A549 (cell line): ENCODE measurements at regions not wholly inside any gene's neighbourhood (a gene's known extent, or its start where the extent isn't known, plus 50 kb on each side); places are given as distances from the start of the nearest gene placed in this dataset.

Source experiments
- ATAC-seq, 2 experiments: fragments of 200-7000 bp in 1 of 2; fragments of >200 bp in 1 of 2; cut with Nextera tagmentation in 1 of 2; cut with Tn5 transposase in 1 of 2; 3 replicates each; pipeline versions ENCODE4 v1.8.0 to v1.9.1; 2018 to 2020; ENCODE audit warnings: mild to moderate bottlenecking in 1 of 2, moderate library complexity in 1 of 2
- CTCF ChIA-PET: fragments of 300-600 bp; sonication (Branson Sonifier 250); formaldehyde crosslinking; extraction: SDS; loops from one replicate; lab custom pipeline; 2021; ENCODE audit warnings: antibody characterized with exemption, inconsistent platforms; lab: Yijun Ruan, JAX
- POLR2A ChIA-PET: fragments of 350-600 bp; formaldehyde crosslinking; extraction: SDS; loops from one replicate; lab custom pipeline; 2021; ENCODE audit warnings: antibody characterized with exemption, inconsistent platforms; lab: Yijun Ruan, JAX
- DNase-seq, 2 experiments: peaks; one replicate each; pipeline versions ENCODE4 v3.0.0 to v3.0.0-alpha.2; 2011 to 2016; ENCODE audit warnings: low read depth in 1 of 2, low spot score in 1 of 2
- FAIRE-seq: peaks from 2 replicates; lab custom pipeline; 2011; peaks lifted over from hg19 to GRCh38; lab: Jason Lieb, UNC
- H3K27ac ChIP-seq, 2 experiments: fragments of >200 bp; sonication (Bioruptor Twin); formaldehyde crosslinking; 3 replicates each; pipeline ENCODE4 v1.5.1; 2016 to 2017
- H3K4me1 ChIP-seq: fragments of >200 bp; sonication (Bioruptor Twin); formaldehyde crosslinking; 3 replicates; pipeline ENCODE4 v1.6.1; 2016
- H3K4me2 ChIP-seq: fragments of >200 bp; sonication (Bioruptor Twin); formaldehyde crosslinking; 3 replicates; pipeline ENCODE4 v1.6.1; 2016
- H3K4me3 ChIP-seq: fragments of >200 bp; sonication (Bioruptor Twin); formaldehyde crosslinking; 3 replicates; pipeline ENCODE4 v1.5.1; 2016
- H3K9me3 ChIP-seq: fragments of >200 bp; sonication (Bioruptor Twin); formaldehyde crosslinking; 3 replicates; pipeline ENCODE4 v1.6.1; 2016
- BHLHE40 ChIP-seq: IDR thresholded peaks from 2 replicates; pipeline ENCODE4 v1.6.1; 2012; ENCODE audit warnings: low read depth, low read length, inconsistent platforms
- CBX2 ChIP-seq: fragments of 200-600 bp; sonication (generic); IDR thresholded peaks from 2 replicates; pipeline ENCODE4 v1.6.1; 2016; ENCODE audit warnings: low read depth, mild to moderate bottlenecking, borderline replicate concordance
- EHF ChIP-seq: fragments of 250-450 bp; sonication (Bioruptor Pico); IDR thresholded peaks from 2 replicates; pipeline ENCODE4 v1.5.0; 2020; ENCODE audit warnings: mild to moderate bottlenecking
- EP300 ChIP-seq, 2 experiments: fragments of >200 bp; sonication (Bioruptor Twin); formaldehyde crosslinking; IDR thresholded peaks; 2 replicates in 1 of 2; 3 replicates in 1 of 2; pipeline ENCODE4 v1.6.1; 2016 to 2017
- HDAC2 ChIP-seq: fragments of 200-600 bp; sonication (generic); IDR thresholded peaks from 2 replicates; pipeline ENCODE4 v1.6.1; 2016
- HOXB5 ChIP-seq: fragments of 250-450 bp; sonication (Bioruptor Pico); IDR thresholded peaks from 2 replicates; pipeline ENCODE4 v1.5.0; 2020; ENCODE audit warnings: mild to moderate bottlenecking, moderate library complexity
- JUN ChIP-seq, 2 experiments: fragments of >200 bp; sonication (Bioruptor Twin); formaldehyde crosslinking; IDR thresholded peaks; 2 replicates in 1 of 2; 3 replicates in 1 of 2; pipeline ENCODE4 v1.6.1; 2016 to 2017
- JUNB ChIP-seq: fragments of >200 bp; sonication (Bioruptor Twin); formaldehyde crosslinking; IDR thresholded peaks from 2 replicates; pipeline ENCODE4 v1.6.1; 2016
- KDM1A ChIP-seq: fragments of 200-600 bp; sonication (generic); IDR thresholded peaks from 2 replicates; pipeline ENCODE4 v1.6.1; 2016; ENCODE audit warnings: low read depth, mild to moderate bottlenecking
- MAZ ChIP-seq: fragments of 150-350 bp; IDR thresholded peaks from 2 replicates; pipeline ENCODE4 v1.6.1; 2014; ENCODE audit warnings: antibody characterized with exemption, low read depth, low read length, borderline replicate concordance
- MYC ChIP-seq: IDR thresholded peaks from 2 replicates; pipeline ENCODE4 v1.6.1; 2012; ENCODE audit warnings: mild to moderate bottlenecking, inconsistent platforms, low read length, improper control_type of control experiment, borderline replicate concordance
- NPAS2 ChIP-seq: fragments of 250-450 bp; sonication (Bioruptor Pico); IDR thresholded peaks from 2 replicates; pipeline ENCODE4 v1.8.0; 2022; ENCODE audit warnings: mild to moderate bottlenecking, moderate library complexity, borderline replicate concordance
- TFCP2L1 ChIP-seq: fragments of 250-450 bp; sonication (Bioruptor Pico); IDR thresholded peaks from 2 replicates; pipeline ENCODE4 v1.5.0; 2021; ENCODE audit warnings: mild to moderate bottlenecking
- TP53 ChIP-seq: fragments of 250-450 bp; sonication (Bioruptor Pico); IDR thresholded peaks from 2 replicates; pipeline ENCODE4 v1.5.0; 2021; ENCODE audit warnings: mild to moderate bottlenecking, moderate library complexity
- ZC3H11A ChIP-seq: fragments of 450-650 bp; IDR thresholded peaks from 2 replicates; pipeline ENCODE4 v1.6.1; 2014; ENCODE audit warnings: antibody characterized with exemption, mild to moderate bottlenecking
- ZNF302 ChIP-seq: fragments of 250-450 bp; sonication (Bioruptor Pico); IDR thresholded peaks from 2 replicates; pipeline ENCODE4 v1.9.0; 2021; ENCODE audit warnings: inconsistent platforms, mild to moderate bottlenecking, moderate library complexity
- WGBS: methylation state at CpG from one replicate; pipeline ENCODE4 v1.1.6; 2017; ENCODE audit errors: missing lambda C conversion rate; 5-methylcytosine and 5-hydroxymethylcytosine counted together
- TF ChIP-seq, protein P1 (sequence below): fragments of 200-600 bp; sonication (generic); IDR thresholded peaks from 2 replicates; pipeline ENCODE4 v1.6.1; 2016; ENCODE audit warnings: antibody characterized with exemption, mild to moderate bottlenecking, moderate library complexity
- TF ChIP-seq, protein P2 (sequence below): fragments of 450-650 bp; IDR thresholded peaks from 2 replicates; pipeline ENCODE4 v1.6.1; 2014; ENCODE audit warnings: antibody characterized with exemption
- TF ChIP-seq, protein P3 (sequence below): fragments of >200 bp; sonication (Bioruptor Twin); formaldehyde crosslinking; IDR thresholded peaks from 3 replicates; pipeline ENCODE4 v1.5.1; 2016
- TF ChIP-seq, protein P4 (sequence below): fragments of 150-350 bp; IDR thresholded peaks from 2 replicates; pipeline ENCODE4 v1.6.1; 2014; ENCODE audit warnings: low read depth, mild to moderate bottlenecking, low read length
- TF ChIP-seq, protein P5 (sequence below): IDR thresholded peaks from 2 replicates; pipeline ENCODE4 v1.6.1; 2012
- TF ChIP-seq, protein P6 (sequence below): fragments of 250-450 bp; sonication (Bioruptor Pico); IDR thresholded peaks from 2 replicates; pipeline ENCODE4 v1.5.0; 2020; ENCODE audit warnings: low read depth, mild to moderate bottlenecking, moderate library complexity
- TF ChIP-seq, protein P7 (sequence below): fragments of >200 bp; sonication (Bioruptor Twin); formaldehyde crosslinking; IDR thresholded peaks from 2 replicates; pipeline ENCODE4 v1.6.1; 2016
- TF ChIP-seq, protein P8 (sequence below): IDR thresholded peaks from 2 replicates; pipeline ENCODE4 v1.6.1; 2012

DNA sequence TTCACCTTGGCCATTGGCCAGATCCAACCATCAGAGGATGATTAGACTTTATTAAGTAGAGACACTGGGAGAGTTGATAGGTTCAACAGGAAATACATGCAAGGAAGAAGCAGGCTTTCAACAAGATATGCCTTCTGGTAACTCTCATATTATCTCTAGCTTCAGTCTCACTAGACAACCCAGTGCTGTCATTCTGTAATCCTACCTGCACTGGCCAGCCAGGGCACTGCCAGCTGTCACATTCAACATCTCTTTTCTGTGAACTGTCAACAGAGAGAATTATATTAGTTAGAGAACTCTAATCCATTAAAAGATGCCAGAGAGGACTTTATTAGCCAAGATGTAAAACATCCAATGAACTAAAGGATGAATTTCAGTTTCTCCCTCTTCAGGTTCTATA, 337.9 kb upstream of the JAG1 start:
- no peak for FAIRE-seq
- ChIA-PET POLR2A (no interaction called here), CTCF (interaction anchor here (0.7 kb wide), 1 partner anchor 19 kb away, joined by 3 read pairs; no protein-coding TSS in a partner anchor)
- no peak for TF ChIP-seq CBX2
- TF ChIP-seq, protein P1, sequence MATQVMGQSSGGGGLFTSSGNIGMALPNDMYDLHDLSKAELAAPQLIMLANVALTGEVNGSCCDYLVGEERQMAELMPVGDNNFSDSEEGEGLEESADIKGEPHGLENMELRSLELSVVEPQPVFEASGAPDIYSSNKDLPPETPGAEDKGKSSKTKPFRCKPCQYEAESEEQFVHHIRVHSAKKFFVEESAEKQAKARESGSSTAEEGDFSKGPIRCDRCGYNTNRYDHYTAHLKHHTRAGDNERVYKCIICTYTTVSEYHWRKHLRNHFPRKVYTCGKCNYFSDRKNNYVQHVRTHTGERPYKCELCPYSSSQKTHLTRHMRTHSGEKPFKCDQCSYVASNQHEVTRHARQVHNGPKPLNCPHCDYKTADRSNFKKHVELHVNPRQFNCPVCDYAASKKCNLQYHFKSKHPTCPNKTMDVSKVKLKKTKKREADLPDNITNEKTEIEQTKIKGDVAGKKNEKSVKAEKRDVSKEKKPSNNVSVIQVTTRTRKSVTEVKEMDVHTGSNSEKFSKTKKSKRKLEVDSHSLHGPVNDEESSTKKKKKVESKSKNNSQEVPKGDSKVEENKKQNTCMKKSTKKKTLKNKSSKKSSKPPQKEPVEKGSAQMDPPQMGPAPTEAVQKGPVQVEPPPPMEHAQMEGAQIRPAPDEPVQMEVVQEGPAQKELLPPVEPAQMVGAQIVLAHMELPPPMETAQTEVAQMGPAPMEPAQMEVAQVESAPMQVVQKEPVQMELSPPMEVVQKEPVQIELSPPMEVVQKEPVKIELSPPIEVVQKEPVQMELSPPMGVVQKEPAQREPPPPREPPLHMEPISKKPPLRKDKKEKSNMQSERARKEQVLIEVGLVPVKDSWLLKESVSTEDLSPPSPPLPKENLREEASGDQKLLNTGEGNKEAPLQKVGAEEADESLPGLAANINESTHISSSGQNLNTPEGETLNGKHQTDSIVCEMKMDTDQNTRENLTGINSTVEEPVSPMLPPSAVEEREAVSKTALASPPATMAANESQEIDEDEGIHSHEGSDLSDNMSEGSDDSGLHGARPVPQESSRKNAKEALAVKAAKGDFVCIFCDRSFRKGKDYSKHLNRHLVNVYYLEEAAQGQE = no peak
- TF ChIP-seq, protein P2, sequence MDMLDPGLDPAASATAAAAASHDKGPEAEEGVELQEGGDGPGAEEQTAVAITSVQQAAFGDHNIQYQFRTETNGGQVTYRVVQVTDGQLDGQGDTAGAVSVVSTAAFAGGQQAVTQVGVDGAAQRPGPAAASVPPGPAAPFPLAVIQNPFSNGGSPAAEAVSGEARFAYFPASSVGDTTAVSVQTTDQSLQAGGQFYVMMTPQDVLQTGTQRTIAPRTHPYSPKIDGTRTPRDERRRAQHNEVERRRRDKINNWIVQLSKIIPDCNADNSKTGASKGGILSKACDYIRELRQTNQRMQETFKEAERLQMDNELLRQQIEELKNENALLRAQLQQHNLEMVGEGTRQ = no peak
- TF ChIP-seq JUN (IDR thresholded peaks at IDR 0.05) = no peak
- TF ChIP-seq, protein P3, sequence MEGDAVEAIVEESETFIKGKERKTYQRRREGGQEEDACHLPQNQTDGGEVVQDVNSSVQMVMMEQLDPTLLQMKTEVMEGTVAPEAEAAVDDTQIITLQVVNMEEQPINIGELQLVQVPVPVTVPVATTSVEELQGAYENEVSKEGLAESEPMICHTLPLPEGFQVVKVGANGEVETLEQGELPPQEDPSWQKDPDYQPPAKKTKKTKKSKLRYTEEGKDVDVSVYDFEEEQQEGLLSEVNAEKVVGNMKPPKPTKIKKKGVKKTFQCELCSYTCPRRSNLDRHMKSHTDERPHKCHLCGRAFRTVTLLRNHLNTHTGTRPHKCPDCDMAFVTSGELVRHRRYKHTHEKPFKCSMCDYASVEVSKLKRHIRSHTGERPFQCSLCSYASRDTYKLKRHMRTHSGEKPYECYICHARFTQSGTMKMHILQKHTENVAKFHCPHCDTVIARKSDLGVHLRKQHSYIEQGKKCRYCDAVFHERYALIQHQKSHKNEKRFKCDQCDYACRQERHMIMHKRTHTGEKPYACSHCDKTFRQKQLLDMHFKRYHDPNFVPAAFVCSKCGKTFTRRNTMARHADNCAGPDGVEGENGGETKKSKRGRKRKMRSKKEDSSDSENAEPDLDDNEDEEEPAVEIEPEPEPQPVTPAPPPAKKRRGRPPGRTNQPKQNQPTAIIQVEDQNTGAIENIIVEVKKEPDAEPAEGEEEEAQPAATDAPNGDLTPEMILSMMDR = no peak
- no peak for TF ChIP-seq TFCP2L1 (CRISPR knock-in tag)
- no peak for TF ChIP-seq KDM1A
- TF ChIP-seq, protein P4, sequence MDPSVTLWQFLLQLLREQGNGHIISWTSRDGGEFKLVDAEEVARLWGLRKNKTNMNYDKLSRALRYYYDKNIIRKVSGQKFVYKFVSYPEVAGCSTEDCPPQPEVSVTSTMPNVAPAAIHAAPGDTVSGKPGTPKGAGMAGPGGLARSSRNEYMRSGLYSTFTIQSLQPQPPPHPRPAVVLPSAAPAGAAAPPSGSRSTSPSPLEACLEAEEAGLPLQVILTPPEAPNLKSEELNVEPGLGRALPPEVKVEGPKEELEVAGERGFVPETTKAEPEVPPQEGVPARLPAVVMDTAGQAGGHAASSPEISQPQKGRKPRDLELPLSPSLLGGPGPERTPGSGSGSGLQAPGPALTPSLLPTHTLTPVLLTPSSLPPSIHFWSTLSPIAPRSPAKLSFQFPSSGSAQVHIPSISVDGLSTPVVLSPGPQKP = no peak
- no peak for TF ChIP-seq JUNB
- Histone ChIP-seq H3K27ac (no peak overlapping the region), H3K4me1 (no peaks in the 10 kb centered on the region), H3K4me2 (no peak overlapping the region), H3K9me3 (peaks cover 8% of the 10 kb centered on the region), H3K4me3 (no peak overlapping the region)
- ATAC-seq = no peak
- DNase-seq = no peak

DNA sequence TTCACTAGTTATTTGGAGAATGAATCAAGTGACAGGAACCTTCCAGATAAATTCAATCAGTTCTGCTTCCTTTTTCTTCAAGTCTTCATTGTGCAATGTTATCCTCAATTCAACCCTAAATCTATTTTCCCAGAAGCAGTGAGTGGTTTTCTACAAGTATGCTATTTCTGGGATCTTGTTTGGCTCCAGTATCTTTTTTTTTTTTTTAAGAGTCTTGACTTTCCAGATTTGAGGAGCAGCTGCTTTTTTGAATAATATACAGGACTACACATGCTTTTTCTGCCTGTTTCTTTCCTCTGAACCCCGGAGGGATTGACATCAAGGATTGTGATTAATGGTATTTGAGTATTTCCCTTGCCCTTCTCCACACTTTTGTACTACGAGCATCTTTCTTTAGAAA, 339.2 kb upstream of the JAG1 start:
- ChIA-PET POLR2A (no interaction called here), CTCF (interaction anchor here (1.5 kb wide), 1 partner anchor 8 kb away, joined by 4 read pairs; no protein-coding TSS in a partner anchor)
- no peak for DNase-seq
- Histone ChIP-seq H3K4me3 (no peak overlapping the region), H3K9me3 (no peaks in the 10 kb centered on the region), H3K4me1 (no peaks in the 10 kb centered on the region), H3K27ac (no peak overlapping the region), H3K4me2 (no peak overlapping the region)
- ATAC-seq = no peak
- 57% methylated on average over 2 of the region's 2 CpGs for WGBS
- TF ChIP-seq MAZ (no peak), TP53 (CRISPR knock-in tag) (no peak), NPAS2 (CRISPR knock-in tag) (no peak), JUN (IDR thresholded peaks at IDR 0.05) (no peak), ZC3H11A (no peak), HOXB5 (no peak), ZNF302 (CRISPR knock-in tag) (no peak), HDAC2 (no peak), EP300 (IDR thresholded peaks at IDR 0.05) (no peak), BHLHE40 (no peak), EHF (no peak), MYC (no peak)
- TF ChIP-seq, protein P2 = no peak
- TF ChIP-seq, protein P5, sequence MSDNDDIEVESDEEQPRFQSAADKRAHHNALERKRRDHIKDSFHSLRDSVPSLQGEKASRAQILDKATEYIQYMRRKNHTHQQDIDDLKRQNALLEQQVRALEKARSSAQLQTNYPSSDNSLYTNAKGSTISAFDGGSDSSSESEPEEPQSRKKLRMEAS = no peak
- TF ChIP-seq, protein P6, sequence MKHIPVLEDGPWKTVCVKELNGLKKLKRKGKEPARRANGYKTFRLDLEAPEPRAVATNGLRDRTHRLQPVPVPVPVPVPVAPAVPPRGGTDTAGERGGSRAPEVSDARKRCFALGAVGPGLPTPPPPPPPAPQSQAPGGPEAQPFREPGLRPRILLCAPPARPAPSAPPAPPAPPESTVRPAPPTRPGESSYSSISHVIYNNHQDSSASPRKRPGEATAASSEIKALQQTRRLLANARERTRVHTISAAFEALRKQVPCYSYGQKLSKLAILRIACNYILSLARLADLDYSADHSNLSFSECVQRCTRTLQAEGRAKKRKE = no peak
- TF ChIP-seq, protein P4 = no peak
- TF ChIP-seq, protein P7, sequence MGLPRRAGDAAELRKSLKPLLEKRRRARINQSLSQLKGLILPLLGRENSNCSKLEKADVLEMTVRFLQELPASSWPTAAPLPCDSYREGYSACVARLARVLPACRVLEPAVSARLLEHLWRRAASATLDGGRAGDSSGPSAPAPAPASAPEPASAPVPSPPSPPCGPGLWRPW = no peak
- TF ChIP-seq, protein P8, sequence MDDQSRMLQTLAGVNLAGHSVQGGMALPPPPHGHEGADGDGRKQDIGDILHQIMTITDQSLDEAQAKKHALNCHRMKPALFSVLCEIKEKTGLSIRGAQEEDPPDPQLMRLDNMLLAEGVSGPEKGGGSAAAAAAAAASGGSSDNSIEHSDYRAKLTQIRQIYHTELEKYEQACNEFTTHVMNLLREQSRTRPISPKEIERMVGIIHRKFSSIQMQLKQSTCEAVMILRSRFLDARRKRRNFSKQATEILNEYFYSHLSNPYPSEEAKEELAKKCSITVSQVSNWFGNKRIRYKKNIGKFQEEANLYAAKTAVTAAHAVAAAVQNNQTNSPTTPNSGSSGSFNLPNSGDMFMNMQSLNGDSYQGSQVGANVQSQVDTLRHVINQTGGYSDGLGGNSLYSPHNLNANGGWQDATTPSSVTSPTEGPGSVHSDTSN = no peak
- no peak for FAIRE-seq
